HG02938 (cell line): ENCODE measurements at regions not wholly inside any gene's neighbourhood (a gene's known extent, or its start where the extent isn't known, plus 50 kb on each side); places are given as distances from the start of the nearest gene placed in this dataset.
"Not testable (repeated sequence)": the region's sequence is repeated elsewhere in the genome, so short reads cannot be mapped to it uniquely, and the experiment has no call there.

Source experiments
- ATAC-seq: cut with Tn5 transposase; IDR thresholded peaks from one replicate; pipeline ENCODE4 v1.9.1; 2021; ENCODE audit warnings: mild to moderate bottlenecking, moderate library complexity; ENCODE audit not compliant: unreplicated experiment

DNA sequence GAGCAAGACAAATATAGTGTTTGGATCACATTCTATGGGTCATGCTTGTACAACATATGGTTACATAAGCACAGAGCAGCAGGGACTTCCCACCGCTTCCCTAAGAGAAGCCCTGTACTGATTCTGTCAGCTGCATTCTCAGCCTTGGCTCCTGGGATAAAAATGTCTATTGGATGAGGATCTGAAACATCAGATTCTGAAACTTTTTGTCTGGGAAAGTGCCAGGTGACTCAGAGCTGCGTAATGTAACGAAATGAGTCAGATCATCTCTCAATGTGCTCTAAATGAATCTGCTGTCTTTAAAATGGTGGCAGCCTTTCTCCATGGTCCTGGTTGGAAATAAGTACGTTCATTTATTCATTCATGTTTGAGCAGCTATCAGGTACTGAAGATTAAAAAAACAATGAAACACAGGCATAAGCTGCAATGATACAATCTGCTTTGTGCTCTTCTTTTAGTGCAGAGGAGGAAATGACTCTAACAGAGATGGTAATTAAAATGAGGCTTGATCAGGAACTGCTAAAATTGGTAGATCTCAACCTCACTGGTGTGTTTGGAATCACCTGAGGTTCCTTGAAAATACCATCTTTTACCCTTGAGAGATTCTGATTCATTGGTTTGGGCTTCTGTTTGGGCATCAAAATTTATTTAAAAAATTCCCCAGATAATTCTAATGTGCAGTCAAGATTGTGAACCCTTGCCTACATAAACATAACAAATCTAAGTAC lies 99.1 kb upstream of the NAP1L1 start:
- peak; percentile 96 for ATAC-seq

DNA sequence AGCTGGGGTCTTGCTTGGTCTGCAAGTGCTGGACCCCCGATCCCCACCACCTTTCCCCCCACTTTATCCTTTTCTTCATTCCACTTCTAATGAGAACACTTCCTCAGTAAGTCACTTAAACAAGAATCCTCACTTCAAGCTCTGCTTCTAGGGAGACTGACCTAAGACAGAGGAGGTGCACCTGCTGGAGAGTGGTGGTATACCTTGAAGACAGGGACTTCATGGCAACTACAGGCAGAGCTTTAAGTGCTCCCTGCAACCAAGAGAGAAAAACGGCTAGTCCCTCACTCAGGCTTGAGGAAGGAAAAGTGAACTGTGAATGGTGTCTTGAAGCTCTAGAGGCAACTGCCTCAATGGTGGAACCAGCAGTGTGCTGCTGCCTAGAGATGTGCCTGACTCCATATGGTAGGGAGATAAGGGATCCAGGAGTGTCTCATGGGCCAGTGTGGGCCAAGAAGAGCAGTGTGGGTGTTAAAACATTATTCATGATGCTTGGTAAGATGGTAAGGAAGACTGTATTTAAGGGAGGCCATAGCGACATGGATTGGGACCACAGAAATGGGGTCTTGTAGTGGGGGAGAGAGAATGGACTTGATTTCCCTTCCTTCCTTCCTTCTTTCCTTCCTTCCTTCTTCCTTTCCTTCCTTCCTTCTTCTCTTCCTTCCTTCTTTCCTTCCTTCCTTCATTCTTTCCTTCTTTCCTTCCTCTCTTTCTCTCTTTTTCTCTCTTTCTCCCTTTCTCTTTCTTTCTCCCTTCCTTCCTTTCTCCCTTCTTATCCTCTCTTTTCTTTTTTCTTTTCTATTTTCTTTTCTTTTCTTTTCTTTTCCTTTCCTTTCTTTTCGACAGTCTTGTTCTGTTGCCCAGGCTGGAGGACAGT lies 96.2 kb upstream of the NAP1L1 start:
- no peak for ATAC-seq

DNA sequence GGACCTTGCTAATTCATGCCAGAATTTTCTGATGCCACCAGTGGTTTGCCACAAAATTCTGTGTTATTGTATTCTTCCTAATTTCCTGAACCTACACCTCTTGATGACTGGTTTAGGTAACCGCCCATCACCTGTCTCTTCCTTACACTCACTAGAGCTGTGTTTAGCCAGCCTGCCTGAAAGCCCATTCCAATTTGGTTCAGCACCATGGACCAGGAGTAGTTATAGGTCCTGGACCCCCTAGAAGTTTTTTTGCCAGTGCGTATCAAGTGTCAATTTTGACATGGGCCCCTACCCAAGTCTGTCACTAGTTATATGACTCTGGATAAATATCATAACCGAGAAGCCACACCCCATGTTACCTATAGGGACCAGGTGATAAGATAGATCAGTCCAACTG lies 94.0 kb upstream of the NAP1L1 start:
- no peak for ATAC-seq

DNA sequence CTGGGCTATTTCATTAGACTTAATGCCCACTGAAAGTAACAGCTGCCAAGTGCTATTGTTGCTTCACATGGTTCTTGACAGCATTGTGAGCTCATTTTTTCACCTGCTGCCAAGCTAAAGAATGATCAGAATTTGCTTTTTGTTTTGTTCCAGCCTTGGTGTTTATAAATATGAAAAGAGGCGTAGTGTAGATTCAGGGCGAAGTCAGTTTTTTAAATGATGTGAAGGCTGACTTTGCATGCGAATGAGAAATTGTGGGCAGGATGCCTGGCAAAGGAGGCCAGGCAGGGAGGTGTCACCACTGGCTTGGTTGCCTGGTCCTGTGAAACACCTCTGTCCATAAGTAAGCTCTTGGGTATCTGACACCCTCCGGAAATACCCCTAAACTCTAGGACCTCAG lies 93.3 kb upstream of the NAP1L1 start:
- ATAC-seq = no peak

DNA sequence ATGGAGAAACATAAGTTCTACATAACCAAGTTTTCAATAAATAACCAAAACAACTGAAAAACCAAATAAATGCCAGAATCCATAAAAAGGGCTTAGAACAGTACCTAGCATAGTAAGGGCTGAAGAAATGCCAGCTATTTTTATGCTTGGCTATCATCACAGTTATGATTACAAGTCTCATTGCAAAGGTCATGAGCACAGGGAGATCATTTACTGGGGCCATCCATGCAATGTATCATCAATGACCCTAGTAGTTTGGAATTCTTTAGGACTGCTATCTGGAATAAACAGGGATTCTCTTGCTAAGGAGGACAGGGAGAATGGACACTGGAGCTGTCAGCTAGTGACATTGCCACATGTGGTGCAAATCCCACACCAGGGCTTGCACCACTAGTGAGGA lies 92.5 kb upstream of the NAP1L1 start:
- no peak for ATAC-seq

DNA sequence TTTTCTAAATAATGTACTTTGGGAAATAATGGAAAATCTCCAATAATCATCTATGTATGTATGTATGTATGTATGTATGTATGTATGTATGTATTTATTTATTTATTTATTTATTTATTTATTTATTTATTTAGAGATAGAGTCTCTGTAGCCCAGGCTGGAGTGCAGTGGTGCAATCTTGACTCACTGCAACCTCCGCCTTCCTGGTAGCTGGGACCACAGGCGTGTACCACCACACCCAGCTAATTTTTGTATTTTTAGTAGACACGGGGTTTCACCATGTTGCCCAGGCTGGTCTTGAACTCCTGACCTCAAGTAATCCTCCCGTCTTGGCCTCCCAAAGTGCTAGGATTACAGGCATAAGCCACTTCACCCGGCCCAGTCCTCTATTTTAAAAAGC lies 91.5 kb upstream of the NAP1L1 start:
- ATAC-seq = not testable (repeated sequence)

DNA sequence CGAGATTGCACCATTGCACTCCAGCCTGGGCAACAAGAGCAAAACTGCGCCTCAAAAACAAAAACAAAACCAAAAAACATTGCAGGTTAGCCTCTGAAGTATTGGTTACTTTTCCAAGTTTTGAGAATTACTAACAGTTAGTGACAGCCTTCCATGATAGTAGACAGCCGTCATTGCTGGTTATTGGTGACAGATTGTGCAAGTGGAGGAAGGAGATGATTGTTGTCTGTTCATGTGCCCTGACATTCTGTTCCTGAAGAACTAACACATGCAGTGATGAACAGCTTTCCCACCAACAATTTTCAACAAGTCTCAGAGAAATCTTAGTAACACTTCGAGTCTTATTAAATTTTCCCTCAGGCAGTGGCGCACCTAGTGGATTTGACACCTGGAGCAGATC lies 89.3 kb upstream of the NAP1L1 start:
- no peak for ATAC-seq

DNA sequence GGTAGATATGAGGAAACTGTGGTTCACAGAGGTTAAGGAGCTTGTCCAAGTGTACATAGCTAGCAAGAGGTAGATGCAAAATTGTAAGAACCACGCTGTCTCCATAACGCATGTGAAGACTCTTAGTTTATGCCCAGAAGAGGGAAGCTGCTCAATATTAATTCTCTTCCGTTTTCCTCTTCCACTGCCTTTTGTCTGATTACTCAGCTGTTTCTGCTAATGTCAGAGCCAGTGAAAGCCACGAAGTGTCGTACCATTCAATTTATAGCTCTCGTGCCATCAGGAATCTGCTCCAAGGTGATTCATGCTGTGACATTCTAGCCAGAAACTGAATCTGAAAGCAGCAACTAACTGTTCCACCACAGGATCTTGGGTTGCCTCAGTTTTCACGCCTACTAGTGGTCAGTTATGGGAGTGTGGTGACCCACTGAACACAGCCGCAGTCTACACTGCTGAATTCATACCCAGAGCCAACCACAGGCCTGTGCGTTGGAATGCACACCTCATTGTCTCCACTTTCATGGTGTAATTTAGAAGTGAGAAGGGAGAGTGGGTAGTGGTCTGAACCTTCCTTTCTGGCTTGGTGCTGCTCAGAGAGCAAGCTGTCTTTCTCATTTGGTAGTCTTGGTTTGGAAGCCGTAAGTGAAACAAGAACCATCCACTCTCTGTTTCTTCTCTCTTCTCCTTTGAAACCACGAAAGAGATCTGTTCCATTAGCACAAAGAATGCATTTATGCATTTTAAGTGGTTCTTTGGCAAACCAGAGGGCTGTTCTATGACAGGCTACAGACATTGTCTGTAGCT lies 74.2 kb upstream of the NAP1L1 start:
- ATAC-seq = peak; percentile 96

DNA sequence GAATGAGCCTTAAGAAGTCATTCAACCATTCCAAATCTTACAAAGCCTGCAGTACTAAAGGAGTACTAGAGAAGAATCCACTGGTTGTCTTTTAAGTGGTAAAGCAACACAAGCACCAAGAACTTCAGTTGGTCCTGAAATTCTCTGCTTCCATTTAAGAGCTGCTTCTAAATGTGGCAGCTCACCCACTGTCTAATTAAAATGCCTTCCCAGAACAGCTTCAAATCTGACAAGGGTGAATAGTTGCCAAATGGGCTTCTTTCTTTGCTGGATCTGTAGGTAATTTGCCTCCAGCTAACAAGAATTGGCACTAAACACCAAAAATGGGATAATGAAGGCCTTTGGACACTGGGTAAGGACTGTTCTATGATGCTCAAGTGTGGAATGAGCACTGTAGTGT lies 72.2 kb upstream of the NAP1L1 start:
- ATAC-seq = no peak

DNA sequence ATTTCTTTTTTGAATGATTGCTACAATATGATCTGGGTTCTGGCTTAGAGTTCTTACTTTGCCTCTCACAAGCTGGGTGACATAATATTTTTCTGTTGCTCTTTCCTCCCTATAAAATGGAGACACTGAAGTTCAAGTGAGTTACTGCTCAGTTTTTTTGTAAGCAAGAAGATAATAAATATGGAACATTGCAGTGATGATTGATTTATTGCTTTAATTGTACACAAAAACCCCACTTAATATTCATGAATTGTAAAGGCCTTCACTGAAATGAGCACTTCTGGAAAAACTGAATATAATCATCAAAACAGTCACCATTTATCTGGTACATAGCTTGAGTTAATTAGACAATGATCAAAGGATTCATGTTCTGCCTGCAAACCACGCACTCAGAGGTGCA lies 71.8 kb upstream of the NAP1L1 start:
- no peak for ATAC-seq

DNA sequence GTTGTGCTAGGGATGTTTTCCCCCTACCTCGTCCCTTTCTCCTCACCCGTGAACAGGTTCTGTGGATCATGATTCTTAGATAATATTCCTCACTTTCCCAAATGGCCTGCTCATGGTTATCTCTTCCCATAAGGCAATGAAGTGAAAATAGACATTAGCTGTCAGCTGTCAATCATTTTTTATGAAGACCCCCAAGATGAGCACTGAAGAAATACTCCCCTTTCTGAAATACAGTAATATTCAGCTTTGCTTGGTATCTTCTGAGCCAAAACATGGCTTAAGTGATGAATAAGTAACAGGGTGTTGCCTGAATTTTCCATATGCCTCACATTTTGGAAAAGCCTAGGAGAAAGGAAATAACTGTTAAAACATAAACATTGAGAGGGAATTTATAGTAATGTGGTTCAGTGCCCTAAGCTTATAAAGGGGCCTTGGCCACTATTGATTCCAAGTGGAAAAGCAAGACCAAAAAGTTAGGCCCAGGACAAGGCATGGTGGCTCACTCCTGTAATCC lies 70.7 kb upstream of the NAP1L1 start:
- ATAC-seq = no peak

DNA sequence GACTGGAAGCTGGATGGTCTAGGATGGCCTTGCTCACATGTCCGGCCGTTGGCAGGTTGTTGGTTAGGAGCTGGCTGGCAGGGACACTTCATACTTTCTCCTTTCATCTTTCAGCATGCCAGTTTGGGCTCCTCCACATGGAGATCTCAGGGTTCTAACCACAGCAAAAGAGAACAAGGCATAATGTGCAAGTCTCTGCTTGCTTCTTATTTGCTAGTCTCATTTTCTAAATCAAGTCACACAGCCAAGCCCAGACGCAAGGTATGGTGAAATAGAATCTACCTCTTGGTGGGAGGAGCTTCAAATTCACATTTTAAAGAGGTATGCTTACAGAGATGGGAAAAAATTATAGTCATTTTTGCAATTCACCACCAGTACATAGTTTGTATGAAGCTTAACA lies 69.1 kb upstream of the NAP1L1 start:
- ATAC-seq = no peak

DNA sequence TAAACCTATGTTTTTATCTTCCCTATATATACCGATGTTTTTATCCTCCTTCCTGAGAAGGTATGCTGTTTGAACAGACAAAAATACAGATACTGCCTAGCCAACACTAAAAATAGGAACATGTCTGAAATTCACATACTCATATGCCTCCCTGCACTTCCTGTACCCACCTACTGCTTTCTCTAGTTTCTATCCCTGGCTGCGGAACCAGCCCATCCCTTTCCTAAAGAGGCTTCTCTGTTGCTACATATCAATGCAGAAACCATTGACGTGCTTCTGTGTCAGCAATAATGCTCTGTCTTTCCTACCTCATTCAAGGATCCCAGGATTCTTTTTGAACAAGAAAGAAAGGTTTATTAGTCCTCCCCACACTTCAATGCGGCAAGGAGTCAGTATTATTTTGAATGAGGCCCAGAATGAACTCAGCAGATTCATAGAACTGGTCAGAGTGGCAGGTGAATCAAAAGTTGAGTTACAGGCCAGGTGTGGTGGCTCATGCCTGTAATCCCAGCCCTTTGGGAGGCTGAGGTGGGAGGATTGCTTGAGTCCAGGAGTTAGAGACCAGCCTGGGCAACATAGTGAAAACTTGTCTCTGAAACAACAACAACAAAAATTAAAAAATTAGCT lies 67.8 kb upstream of the NAP1L1 start:
- peak; percentile 80 for ATAC-seq

DNA sequence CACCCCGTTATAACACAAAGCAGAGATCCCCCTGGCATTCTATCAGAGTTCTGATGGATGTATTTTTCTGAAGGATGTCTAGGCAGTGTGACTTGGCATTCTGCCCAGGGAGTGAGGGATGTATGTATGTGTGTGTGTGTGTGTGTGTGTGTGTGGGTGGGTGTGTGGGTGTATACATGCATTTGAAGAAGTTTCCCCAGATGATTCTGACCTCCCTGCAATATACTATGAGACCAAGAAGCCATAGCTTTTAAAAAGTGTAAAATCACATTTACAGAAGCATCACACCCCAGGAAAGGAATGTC lies 59.7 kb upstream of the NAP1L1 start:
- no peak for ATAC-seq

DNA sequence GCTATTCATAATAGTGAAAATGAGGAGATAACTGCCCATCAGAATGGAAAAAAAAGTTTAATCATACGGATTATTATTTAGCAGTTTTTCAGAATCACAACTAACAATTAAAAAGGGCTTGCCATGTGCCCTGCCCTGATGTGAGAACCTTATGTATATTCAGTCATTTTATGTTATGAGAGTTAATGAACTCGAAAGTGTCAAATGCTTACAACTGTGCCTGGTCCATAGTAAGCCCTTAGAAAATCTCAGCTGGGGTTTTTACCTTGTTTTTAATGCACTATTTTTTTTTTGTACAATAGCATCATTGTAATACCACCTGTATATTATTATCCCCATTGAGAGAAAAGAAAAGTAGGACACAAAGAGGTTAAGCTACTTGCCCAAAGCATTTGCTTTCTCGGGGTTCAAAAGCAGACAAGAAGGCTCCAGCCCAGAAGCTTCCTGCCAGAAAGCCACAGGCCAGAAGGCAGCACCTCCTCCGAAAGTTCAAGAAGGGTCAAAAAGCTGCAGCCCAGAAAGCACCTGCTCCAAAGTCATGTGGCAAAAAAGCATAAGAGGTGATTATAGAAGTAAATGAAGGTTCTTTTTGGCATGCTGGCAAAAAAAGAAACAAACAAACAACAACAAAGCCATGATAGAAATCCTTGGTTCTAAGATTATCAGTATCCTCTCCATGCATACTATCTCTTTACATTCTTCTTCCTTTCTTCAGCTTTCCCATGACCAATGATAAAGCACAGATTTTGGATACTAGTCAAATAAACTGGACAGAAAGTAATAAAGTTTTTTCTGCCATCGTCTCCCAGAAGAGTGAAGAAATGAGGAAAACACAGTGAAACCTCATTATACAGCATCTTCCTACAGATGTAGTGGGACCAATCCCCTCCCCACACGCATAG lies 59.1 kb upstream of the NAP1L1 start:
- ATAC-seq = peak; percentile 97

DNA sequence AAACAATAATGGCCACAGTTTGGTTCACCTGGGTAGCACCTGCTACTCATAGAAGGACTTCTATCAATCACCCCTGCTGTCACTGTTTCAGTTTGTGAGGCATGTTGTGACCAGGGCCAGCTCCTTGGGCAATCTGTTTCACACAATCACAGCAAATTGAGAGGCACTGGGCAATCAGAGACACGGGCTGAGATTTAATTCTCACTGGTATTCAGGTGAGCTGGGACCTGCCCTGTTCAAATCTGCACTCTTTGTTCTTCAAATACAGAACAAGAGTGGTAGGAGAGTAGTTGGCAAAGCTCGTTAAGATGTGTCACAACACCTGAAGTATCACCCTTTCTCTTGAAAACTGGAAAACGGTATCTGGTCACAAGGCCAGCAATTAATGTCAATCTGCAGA lies 57.8 kb upstream of the NAP1L1 start:
- ATAC-seq = no peak

DNA sequence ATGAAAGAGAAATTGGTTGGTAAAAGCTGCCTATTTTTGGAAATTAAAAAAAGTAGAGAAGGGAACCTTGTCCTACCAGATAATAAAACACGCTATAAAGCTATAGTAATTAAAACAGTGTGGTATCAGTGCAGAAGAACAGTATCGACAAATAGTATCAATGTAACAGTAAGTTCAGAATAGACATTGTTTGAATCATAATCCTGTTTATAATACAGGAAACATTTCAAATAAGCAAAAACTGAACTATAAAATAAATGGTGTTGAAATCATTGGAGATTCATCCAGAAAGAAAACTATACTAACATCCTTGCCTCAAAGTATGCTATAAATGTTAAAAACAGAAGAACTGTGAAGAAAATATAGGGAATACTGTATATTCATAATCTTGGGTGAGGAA lies 54.2 kb upstream of the NAP1L1 start:
- ATAC-seq = no peak

DNA sequence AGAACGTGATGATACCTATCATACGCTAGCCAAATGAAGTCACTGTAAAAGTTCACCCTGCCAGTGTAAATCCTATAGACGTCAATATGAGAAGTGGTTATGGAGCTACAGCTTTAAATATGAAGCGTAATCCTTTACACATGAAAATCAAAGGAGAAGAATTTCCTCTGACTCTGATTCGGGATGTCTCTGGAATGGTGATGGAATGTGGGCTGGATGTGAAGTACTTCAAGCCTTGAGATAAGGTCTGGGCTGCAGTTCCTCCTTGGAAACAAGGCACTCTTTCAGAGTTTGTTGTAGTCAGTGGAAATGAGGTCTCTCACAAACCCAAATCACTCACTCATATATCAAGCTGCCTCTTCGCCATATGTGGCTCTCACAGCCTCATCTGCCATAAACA lies 53.1 kb upstream of the NAP1L1 start:
- ATAC-seq = no peak

DNA sequence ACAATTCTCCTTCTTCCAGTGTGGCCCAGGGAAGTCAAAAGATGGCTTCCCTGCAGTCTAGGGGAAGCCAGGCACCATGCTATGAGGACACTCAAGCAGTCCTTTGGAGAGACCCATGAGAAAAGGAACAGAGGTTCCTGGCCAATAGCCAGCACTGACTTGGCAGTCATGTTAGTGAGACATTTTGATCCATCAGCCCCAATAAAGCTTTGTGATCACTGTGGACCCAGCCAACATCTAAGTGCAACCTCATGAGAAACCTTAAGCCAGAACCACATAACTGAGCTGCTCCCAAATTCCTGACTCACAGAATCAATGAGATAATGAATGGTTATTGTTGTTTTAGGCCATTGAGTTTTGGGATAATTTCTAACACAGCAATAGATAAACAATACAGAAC lies 51.0 kb upstream of the NAP1L1 start:
- ATAC-seq = no peak
